ENCODE measurements at regions not wholly inside any gene's neighbourhood (a gene's known extent, or its start where the extent isn't known, plus 50 kb on each side); places are given as distances from the start of the nearest gene placed in this dataset.
"Not testable (repeated sequence)": the region's sequence is repeated elsewhere in the genome, so short reads cannot be mapped to it uniquely, and the experiment has no call there.

GRCh38 chr2:123448801-123449200, 576.3 kb upstream of the CNTNAP5 start:
- TF ChIP-seq CTCF (conservative IDR thresholded peaks at IDR 0.05; ENCODE audit: low read depth, low read length), result no peak
- H3K4me3 ChIP-seq (ENCODE audit: low read length), result no peak overlapping the region

GRCh38 chr2:123451542-123451941, 573.5 kb upstream of the CNTNAP5 start:
- no peak for TF ChIP-seq CTCF (conservative IDR thresholded peaks at IDR 0.05; ENCODE audit: low read depth, low read length)
- no peak for DNase-seq (ENCODE audit: low read depth)
- no peak overlapping the region for H3K4me3 ChIP-seq (ENCODE audit: low read length)

More at GRCh38 chr2:123448801-123449200, 576.3 kb upstream of the CNTNAP5 start:
- DNase-seq (ENCODE audit: low read depth), result no peak

GRCh38 chr2:123453046-123453700, 571.9 kb upstream of the CNTNAP5 start:
- no peak overlapping the region for H3K4me3 ChIP-seq (ENCODE audit: low read length)
- no peak for TF ChIP-seq CTCF (conservative IDR thresholded peaks at IDR 0.05; ENCODE audit: low read depth, low read length)
- no peak for DNase-seq (ENCODE audit: low read depth)

- TF ChIP-seq CTCF (conservative IDR thresholded peaks at IDR 0.05; ENCODE audit: low read depth, low read length), result no peak
- no peak for DNase-seq (ENCODE audit: low read depth)
- H3K4me3 ChIP-seq (ENCODE audit: low read length), result no peak overlapping the region
Observed at GRCh38 chr2:123453772-123454171, 571.3 kb upstream of the CNTNAP5 start.

- DNase-seq (ENCODE audit: low read depth); H3K4me3 ChIP-seq (ENCODE audit: low read length): not testable (repeated sequence)
Observed at GRCh38 chr2:123455234-123455633, 569.9 kb upstream of the CNTNAP5 start.

- DNase-seq (ENCODE audit: low read depth), result no peak
- no peak for TF ChIP-seq CTCF (conservative IDR thresholded peaks at IDR 0.05; ENCODE audit: low read depth, low read length)
Observed at GRCh38 chr2:123456416-123456815, 568.7 kb upstream of the CNTNAP5 start.

GRCh38 chr2:123463886-123464285, 561.2 kb upstream of the CNTNAP5 start:
- no peak for TF ChIP-seq CTCF (conservative IDR thresholded peaks at IDR 0.05; ENCODE audit: low read depth, low read length)
- DNase-seq (ENCODE audit: low read depth), result no peak

More at GRCh38 chr2:123456416-123456815, 568.7 kb upstream of the CNTNAP5 start:
- H3K4me3 ChIP-seq (ENCODE audit: low read length), result no peak overlapping the region

More at GRCh38 chr2:123463886-123464285, 561.2 kb upstream of the CNTNAP5 start:
- H3K4me3 ChIP-seq (ENCODE audit: low read length), result no peak overlapping the region
